Colonic mucosa (tissue), 4 donors: ENCODE measurements at regions not wholly inside any gene's neighbourhood (a gene's known extent, or its start where the extent isn't known, plus 50 kb on each side); places are given as distances from the start of the nearest gene placed in this dataset.

ENCODE experiments used
- DNase-seq: peaks from one replicate; pipeline ENCODE4 v3.0.0-alpha.2; 2020
- H3K27ac ChIP-seq: fragments of 200-600 bp; one replicate; pipeline ENCODE4 v1.8.0; 2021
- H3K27me3 ChIP-seq: fragments of 200-600 bp; one replicate; pipeline ENCODE4 v1.8.0; 2021
- H3K36me3 ChIP-seq: fragments of 200-600 bp; one replicate; pipeline ENCODE4 v1.8.0; 2021
- H3K4me1 ChIP-seq: fragments of 200-600 bp; one replicate; pipeline ENCODE4 v1.8.0; 2021; ENCODE audit warnings: mild to moderate bottlenecking
- H3K4me3 ChIP-seq: fragments of 200-600 bp; one replicate; pipeline ENCODE4 v1.8.0; 2021
- H3K9ac ChIP-seq, 2 donors: one replicate each; pipeline ENCODE4 v1.7.0; 2013; ENCODE audit warnings: control low read depth in 2 of 2, low read depth in 2 of 2, low read length in 2 of 2
- H3K9me3 ChIP-seq: fragments of 200-600 bp; one replicate; pipeline ENCODE4 v1.8.0; 2021
- intact Hi-C: fragments of 100-400 bp; cut with DNase I; formaldehyde crosslinking; loops from one replicate; pipeline ENCODE4 v1.14.1; 2022
- TF ChIP-seq, protein P1 (sequence below): fragments of 200-600 bp; IDR thresholded peaks from one replicate; pipeline ENCODE4 v1.8.0; 2022; ENCODE audit warnings: antibody characterized with exemption, mild to moderate bottlenecking
- donor health status: healthy.
- donor health status: DM: no; HTN: no; CAD: no.
- donor health status: DM: no; HTN: no; CAD: no.

DNA sequence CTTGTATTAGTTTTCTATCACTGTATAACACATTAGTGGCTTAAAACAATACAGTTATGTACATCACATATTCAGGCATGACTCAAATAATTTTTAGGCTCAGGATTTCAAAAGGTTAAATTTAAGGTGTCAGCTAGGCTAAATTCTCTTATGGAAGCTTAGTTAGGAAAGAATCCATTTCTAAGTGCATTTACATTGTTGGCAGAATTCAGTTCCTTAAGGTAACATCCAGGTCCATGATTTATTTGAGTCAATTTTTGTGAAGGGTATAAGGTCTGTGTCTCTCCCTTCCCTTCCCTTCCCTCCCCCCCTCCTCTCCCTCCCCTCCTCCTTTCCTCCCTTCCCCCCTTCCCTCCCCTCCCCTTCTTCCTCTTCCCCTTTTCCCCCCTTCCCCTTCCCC, 399.0 kb upstream of the CNTN5 start:
- TF ChIP-seq, protein P1, sequence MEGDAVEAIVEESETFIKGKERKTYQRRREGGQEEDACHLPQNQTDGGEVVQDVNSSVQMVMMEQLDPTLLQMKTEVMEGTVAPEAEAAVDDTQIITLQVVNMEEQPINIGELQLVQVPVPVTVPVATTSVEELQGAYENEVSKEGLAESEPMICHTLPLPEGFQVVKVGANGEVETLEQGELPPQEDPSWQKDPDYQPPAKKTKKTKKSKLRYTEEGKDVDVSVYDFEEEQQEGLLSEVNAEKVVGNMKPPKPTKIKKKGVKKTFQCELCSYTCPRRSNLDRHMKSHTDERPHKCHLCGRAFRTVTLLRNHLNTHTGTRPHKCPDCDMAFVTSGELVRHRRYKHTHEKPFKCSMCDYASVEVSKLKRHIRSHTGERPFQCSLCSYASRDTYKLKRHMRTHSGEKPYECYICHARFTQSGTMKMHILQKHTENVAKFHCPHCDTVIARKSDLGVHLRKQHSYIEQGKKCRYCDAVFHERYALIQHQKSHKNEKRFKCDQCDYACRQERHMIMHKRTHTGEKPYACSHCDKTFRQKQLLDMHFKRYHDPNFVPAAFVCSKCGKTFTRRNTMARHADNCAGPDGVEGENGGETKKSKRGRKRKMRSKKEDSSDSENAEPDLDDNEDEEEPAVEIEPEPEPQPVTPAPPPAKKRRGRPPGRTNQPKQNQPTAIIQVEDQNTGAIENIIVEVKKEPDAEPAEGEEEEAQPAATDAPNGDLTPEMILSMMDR: no peak
- Histone ChIP-seq H3K9ac (no peak overlapping the region), H3K9me3 (no peaks in the 10 kb centered on the region), H3K27ac (no peak overlapping the region), H3K27me3 (no peaks in the 10 kb centered on the region), H3K4me1 (no peaks in the 10 kb centered on the region), H3K36me3 (no peaks in the 10 kb centered on the region), H3K4me3 (no peak overlapping the region)
- no peak for DNase-seq
- intact Hi-C loops: no loop called here

- H3K4me1 ChIP-seq: no peaks in the 10 kb centered on the region
- TF ChIP-seq, protein P1: no peak
- no peak overlapping the region for H3K27ac ChIP-seq
- H3K9ac ChIP-seq: no peak overlapping the region
- no peaks in the 10 kb centered on the region for H3K27me3 ChIP-seq
- no peak overlapping the region for H3K4me3 ChIP-seq
- H3K36me3 ChIP-seq: no peaks in the 10 kb centered on the region
- DNase-seq: no peak
- H3K9me3 ChIP-seq: peaks cover 6% of the 10 kb centered on the region
- intact Hi-C loops: no loop called here
These were observed 395.2 kb upstream of the CNTN5 start for GRCh38 chr11:98625526-98625925.

DNA sequence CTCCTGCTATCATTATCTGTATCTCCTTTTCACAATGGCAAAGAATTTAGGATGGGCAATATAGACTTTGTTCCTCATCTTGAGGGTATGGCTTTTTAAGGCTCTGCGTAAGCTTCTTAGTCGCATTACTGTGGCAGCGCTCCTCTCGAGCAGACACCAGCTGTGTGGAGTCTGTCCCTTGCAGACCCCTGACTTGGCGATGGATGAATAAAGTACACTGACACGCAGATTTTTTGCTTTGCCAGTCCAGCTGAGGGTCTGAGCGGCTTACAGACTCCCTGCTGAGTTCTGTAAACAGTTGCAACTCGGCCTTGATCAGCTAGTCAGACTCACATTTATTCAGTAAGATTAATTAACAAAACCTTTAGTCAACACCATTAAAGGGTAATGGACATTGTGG, 390.0 kb upstream of the CNTN5 start:
- DNase-seq: no peak
- Histone ChIP-seq H3K27ac (no peak overlapping the region), H3K4me1 (no peaks in the 10 kb centered on the region), H3K9me3 (peaks cover 6% of the 10 kb centered on the region), H3K36me3 (no peaks in the 10 kb centered on the region), H3K9ac (no peak overlapping the region), H3K4me3 (no peak overlapping the region), H3K27me3 (no peaks in the 10 kb centered on the region)
- TF ChIP-seq, protein P1: no peak
- intact Hi-C loops: no loop called here

DNA sequence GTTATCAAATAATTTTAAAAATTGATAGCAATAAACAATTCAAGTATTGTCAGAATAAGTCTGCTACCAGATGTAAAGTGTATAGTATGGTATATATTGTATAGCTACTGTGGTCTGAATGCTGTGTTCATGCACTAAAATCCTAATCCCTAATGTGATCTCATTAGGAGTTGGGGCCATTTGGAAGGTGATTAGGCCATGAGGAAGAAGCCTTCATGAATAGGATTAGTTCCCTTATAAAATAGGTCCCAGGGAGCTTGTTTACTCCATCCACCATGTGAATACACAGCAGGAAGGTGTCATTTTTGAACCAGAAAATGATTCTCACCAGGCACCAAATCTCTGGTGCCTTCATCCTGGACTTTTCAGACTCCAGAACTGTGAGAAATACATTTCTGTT, 363.0 kb upstream of the CNTN5 start:
- TF ChIP-seq, protein P1: no peak
- intact Hi-C loops: loop anchor here (5.0 kb wide), 1 partner anchor 65 kb away; no protein-coding TSS in a partner anchor
- Histone ChIP-seq H3K4me1 (no peaks in the 10 kb centered on the region), H3K36me3 (no peaks in the 10 kb centered on the region), H3K27me3 (no peaks in the 10 kb centered on the region), H3K9ac (no peak overlapping the region), H3K9me3 (no peaks in the 10 kb centered on the region), H3K4me3 (no peak overlapping the region), H3K27ac (no peak overlapping the region)
- DNase-seq: no peak

- H3K4me1 ChIP-seq: no peaks in the 10 kb centered on the region
- H3K27me3 ChIP-seq: no peaks in the 10 kb centered on the region
- H3K4me3 ChIP-seq: no peak overlapping the region
- H3K9me3 ChIP-seq: no peaks in the 10 kb centered on the region
- H3K36me3 ChIP-seq: no peaks in the 10 kb centered on the region
- TF ChIP-seq, protein P1: no peak
- H3K27ac ChIP-seq: no peak overlapping the region
- DNase-seq: no peak
- H3K9ac ChIP-seq: no peak overlapping the region
- intact Hi-C loops: loop anchor here (5.0 kb wide), 1 partner anchor 67 kb away; no protein-coding TSS in a partner anchor
These were observed 361.3 kb upstream of the CNTN5 start for GRCh38 chr11:98659431-98659830.

DNA sequence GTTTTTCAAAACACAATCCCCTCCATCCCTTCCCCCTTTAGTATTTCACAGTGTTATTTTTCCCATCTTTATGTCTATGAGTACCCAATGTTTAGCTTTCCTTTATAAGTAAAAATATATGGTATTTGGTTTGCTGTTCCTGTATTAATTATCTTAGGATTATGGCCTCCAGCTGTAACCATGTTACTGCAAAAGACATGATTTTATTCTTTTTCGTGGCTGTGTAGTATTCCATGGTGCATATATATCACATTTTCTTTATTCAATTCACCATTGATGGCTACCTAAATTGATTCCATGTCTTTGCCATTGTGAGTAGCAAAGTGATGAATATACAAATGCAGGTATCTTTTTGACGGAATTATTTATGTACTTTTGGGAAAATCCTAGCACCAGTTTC, 346.4 kb upstream of the CNTN5 start:
- H3K9me3 ChIP-seq: no peaks in the 10 kb centered on the region
- H3K27ac ChIP-seq: no peak overlapping the region
- no peak for DNase-seq
- no peaks in the 10 kb centered on the region for H3K36me3 ChIP-seq
- H3K4me3 ChIP-seq: no peak overlapping the region
- H3K27me3 ChIP-seq: no peaks in the 10 kb centered on the region
- intact Hi-C loops: no loop called here
- no peak overlapping the region for H3K9ac ChIP-seq
- TF ChIP-seq, protein P1: no peak
- no peaks in the 10 kb centered on the region for H3K4me1 ChIP-seq
